NCI-H187 treated with DMSO at 0.1 percent for 48 hours (cell line): ENCODE measurements at regions not wholly inside any gene's neighbourhood (a gene's known extent, or its start where the extent isn't known, plus 50 kb on each side); places are given as distances from the start of the nearest gene placed in this dataset.
A peak's percentile ranks its signal among the peaks of the same experiment; 100 is the strongest.

Source experiments
- DNase-seq: peaks from one replicate; lab custom pipeline; 2025; lab: John Stamatoyannopoulos, UW

DNA sequence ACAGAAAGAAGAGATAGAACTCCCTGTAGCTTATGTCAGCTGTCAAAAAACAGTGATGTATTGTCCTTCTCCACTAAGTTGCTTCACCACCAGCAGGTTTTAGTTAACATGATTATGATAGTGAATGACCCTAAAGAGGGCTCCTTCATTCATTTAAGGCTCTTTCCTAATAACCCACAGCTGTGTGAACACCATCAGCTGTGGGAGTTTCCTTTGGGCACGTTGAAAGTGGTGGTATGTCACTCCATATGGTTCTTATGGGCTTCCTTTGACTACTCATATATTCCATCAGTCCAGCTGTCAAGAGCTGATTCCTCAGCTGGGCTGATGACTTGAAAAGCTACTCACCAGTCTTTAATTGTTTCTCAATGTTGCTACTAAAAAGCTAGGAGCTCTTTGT is 210.3 kb downstream of the UBE2E3 start:
- DNase-seq = no peak

DNA sequence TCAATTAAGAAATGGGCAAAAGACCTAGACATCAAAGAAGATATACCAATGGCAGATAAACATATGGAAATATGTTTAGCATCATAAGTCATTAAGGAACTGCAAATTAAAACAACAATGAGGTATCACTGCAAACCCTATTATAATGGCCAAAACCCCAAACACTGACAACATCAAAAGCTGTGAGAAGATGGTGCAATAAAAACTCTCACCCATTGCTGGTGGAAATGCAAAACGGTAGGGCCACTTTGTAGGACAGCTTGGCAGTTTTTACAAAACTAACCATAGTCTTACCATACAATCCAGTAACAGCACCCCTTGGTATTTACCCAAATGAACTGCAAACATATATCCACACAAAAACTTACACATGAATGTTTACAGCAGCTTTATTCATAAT is 213.1 kb downstream of the UBE2E3 start:
- no peak for DNase-seq

DNA sequence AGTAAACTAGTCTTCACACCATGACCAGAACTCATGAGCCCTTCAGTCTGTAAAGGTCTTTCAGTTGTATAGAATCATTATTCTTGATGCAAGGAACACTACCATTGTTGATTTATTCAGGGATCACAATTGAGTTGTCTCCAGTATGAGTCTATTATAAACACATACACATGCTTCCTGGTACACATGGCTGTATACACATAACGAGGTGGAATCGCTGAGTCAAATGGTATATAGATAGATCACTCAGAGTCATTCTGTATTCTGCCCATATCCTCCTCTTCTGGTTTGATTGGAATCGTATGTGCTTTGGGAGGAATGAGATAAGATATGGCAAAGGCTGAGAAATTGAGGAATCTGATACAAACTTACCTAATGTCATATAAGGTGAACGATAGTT is 216.0 kb downstream of the UBE2E3 start:
- DNase-seq = no peak

DNA sequence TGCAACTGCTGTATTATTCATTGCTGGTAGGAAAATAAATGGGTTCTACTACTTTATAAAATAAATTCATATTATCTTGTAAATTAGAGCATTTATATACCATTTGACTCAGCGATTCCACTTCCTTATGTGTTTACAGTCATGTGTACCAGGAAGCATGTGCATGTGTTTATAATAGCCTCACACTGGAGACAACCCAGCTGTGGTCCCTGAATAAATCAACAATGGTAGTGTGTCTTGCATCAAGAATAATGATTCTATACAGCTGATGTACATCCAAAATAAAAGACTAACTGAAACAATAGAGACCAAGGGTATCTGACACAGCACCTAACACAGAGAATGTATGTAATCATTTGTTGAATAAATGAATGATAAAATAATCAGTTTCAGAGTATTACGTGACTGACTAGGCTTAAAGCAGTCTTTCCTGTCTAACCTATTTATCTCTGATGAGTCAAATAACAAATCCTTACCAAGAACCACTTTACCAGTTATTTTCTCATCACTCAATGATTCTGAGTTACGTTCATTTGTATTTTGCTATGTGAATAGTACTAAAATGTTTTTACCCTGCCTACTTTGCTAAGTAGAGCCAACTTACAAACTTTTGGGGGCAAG is 216.8 kb downstream of the UBE2E3 start:
- DNase-seq = no peak

DNA sequence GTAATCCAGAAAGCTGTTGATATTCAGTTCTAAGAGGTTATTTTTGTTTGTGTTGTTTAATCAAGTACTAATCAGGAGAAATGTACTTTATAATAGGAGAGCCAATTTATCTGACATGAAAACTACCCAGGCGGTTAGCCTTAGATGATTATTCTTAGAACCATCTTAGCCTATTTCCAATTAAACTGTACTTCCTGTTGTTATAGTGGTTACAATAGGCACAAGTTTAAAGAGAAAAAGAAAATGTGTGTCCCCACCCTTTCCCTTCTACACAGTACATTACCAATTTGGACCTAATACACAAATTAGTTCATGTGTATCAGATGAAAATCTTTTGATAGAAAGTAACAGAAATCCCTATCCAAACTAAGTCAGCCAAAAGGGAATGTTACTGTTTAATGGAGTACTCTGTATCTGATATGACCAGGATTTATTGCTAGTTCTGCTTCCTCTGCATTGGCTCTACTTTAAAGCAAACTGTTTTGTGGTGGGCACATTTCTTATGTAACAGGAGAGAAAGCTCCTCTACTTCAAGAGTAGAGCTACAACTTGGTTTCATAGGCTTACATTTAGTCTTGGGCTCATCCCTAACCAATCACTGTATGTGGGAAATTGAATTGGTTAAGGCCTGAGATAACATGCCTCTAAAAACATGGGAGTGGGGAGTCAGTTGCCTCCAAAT is 217.9 kb downstream of the UBE2E3 start:
- DNase-seq = no peak

DNA sequence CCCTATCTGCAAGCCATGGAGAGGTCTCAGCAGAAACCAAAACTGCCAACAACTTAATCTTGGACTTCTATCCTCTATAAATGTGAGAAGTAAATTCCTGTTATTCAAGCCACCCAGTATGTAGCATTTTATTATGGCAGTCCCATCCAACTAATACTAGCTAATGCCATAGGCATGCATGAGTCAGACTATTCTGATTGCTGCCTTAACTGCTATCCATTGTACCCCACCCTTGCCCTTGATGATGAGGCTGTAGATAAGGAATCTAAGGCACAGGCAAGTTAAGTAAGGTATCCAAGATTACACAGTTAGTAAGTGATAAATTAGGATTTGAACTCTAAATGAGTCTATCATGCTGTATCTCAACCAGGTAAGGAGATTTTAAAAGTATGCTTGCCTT is 223.0 kb downstream of the UBE2E3 start:
- DNase-seq = no peak

DNA sequence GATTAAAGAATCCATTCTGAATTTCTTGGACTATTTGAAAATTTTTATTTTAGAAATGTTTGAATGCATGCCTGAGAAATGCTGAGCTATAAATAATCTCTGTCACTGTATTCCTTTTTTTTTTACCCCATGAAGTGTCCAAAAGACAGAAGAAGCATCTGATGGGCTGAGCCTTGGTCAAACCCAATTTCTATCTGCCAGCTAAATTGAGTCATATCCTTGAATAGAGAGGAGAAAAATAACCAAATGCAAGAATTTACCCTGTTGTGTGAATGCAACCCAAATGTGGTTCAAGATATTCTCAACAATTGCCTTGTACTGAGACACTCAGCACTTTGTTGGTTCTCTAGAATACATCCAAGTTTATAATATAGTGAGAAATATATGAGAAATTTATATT is 223.5 kb downstream of the UBE2E3 start:
- no peak for DNase-seq

DNA sequence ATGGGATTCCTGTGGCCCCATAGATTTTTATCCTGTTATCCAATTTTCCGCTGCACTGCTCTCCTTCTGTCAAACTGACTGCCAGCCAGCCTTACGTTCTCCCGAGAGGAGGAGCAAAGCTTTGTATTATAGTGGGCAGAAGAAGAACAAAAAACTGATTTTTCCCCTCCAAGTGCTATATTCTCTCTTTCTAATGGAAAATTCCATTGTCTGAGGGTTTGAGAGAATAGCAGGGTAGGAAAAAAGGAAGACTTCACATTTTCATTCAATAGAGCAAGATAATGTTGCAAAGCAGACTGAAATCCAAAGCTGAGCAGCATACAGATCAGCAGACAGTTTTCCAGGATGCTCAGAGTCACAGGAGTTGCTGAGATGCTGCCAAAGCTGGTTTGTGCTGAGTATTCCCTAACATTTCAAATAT is 238.0 kb downstream of the UBE2E3 start:
- no peak for DNase-seq

DNA sequence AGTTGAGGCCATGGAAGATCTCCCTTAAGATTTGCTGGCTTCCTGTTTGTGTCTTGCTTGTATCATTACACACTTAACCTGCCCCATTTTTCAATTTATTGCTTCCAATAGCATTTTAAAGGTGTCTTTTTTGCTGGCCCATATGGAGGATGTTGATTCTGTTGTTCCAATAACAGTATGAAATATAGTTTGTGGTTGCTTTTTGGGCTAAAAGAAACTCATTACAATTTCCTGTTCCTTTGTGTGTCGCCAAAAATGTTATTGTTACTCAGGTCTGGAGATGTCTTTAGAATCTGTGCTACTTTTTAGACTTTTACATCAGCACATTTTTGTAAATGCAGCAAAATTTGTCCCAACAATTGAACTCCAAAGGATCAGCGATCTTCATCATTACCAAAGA is 234.0 kb upstream of the ITGA4 start:
- DNase-seq = no peak

DNA sequence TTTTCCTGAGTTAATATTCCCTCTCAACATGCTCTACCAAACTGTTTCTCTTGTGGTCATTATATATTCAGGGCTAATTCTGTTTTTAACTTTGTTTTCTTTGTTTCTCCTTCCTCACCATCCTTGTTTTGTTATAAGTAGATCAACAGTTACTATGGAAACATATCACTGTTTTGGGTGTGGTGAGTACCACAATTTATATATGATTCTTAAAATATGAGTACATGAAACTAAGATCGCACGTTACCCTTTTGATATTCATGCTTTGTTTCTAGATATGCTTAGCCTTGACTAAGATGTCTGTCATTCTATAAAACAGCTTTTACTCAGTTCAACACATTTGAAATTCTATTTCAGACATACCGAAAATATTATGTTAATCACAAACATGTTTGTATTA is 232.3 kb upstream of the ITGA4 start:
- no peak for DNase-seq

DNA sequence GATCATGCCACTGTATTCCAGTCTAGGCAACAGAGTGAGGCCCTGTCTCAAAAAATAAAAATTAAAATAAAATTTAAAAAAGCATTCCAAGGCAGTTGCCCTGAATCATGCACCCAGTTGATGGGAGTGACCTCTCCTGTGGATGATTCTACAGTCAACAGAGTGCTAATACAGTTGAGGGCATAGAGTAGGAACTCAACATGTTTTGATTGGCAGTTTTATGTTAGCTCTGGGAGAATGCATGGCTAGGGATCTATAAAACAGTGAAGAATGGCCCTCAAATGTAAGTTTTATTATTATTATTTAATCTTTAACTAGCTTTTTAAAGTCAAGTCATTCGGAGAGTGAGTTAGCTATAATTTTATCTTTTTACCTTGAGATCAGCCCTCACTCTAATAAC is 228.5 kb upstream of the ITGA4 start:
- no peak for DNase-seq

DNA sequence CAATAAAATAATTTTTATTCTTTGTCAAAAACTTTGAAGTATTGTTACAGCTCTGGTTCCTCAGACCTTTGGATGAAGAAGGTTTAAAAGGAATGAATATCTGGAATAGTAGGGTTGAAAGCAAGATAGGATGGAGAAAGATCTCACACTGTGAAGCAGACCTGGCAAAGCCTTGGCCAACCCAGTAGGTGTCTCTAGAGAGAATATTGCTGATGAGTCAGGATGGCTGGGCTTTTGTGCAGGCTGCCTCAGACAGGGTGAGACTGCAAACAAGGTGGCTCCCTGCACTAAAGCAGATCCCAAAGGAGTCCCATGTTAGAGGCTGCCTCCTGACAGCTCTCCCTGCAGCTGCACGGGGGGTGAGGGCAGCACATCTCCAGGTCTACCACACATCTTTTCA is 226.0 kb upstream of the ITGA4 start:
- no peak for DNase-seq

DNA sequence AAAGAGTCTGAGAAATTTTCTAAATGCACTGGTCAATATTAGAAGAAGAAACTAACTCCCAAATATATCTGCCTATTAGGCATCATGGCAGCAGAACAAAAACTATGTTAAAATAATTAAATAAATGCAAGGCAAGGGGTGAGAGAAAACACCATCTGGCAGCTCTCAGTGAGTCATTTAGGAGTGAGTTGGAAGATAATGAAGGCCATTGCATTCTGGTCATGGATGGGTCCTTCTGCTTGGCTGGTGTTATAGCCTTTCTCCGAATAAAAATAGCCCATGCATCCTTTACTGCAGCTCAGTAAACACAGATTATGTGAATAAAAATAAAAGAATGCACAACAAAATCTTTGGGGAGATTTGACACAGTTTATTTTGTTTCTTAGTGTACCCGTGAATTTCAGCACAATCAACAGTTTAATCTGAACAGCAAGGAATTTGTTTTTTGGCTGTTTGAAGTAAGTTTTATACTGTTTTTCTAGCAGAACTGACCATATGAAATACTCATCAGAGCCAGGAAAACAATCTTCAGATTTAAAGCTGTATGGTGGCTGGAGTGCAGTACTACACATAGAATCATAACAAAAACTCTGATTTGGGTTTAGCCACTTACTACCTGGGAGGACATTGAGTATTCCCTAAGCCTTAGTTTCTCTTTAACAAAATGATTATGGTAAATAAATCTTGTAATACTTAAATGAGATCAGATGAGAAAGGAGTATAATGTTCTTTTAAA is 225.1 kb upstream of the ITGA4 start:
- no peak for DNase-seq

DNA sequence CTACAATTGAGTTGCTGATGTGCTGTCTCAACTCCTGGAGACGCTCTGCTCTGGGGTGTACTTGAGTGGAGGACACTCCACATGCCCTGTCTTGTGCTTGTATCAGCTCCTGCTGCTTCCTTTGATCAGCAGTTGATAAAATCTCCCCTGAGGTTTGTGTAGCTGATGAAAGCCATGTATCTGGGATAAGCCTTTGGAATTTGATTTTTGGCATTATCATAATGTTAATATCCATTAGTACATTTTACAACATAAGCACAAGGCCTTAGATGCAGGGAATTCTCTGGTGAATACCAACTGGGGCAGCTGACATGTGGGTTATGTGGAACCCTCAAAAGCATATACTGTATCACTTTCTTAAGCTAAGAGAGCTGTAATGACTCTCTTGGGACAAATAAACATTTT is 222.7 kb upstream of the ITGA4 start:
- peak; percentile 85 for DNase-seq

DNA sequence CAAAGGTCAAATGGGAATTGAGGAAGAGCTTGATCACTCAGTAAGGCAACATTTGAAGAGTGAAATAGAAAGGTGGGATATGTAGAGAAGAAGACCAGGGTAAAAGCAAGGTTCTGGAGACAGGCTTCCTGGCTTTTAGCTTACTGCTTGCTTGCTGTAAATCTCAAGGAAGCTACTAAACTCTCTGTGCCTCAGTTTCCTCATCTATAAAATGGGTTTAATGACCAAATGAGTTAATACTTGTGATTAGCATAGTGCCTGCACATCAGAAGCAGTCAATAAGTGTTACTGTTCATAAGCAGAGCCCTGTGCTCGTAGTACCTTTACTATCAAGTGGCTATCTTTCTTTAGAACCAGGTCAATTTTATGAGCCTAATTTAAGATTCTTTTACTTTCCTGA is 222.2 kb upstream of the ITGA4 start:
- no peak for DNase-seq

DNA sequence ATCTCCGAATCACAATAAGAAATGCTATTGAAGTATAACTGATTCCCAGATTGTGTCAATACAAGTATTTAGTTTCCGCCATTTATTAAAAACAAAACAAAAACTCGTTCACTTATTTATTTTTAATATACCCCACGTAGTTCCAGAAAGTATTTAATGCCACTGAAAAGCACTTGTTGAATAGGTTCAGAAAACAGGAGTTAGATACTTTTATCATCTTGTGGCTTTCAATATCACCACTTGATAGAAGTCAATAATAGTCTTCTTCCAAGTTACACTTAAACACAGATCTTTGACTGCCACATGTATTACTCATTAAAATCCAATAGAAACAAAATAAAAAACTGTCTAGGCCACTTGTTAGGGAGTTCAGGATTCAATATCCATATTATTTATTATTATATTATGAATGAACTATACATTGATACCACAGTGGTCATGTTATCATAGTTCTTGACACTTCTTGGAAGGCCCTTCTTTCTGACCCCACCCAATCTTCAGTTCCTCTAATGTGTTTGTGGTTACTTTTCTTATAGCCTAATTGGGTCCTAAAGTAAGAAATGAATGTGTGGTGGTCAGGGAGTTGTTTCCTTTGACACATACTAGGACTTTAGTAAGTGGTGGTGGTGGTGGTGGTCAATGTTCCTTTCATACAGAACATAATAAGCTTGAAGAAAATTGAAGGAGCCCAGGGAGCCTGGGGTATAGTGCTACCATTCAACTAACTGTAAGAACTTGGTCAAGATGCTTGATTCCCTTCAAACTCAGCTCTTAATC is 221.3 kb upstream of the ITGA4 start:
- no peak for DNase-seq

DNA sequence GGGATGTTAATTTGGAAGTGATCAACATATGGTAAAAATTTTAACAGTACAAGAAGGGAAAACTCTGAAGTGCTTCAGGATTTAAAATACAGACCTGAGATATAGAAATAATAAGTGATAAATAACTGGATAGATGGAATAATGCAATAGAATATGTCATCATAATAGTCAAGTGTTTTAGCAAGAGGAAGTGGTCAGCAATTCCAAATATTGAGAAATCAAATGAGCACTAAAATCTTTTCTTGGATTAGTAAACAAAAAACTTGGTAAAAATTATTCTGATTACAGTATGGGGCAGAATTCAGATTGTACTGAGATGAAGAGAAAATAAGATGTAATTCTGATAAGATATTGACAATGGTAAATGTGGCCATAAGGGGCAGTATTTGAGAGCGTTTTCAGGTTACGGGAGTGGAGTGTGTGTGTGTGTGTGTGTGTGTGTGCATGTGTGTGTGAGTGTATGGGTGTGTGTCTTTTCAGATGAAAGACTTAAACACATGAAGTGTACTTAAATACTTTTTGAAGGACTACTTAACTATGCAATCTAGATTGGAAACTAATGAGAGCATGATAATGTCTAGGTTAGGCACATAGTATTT is 217.9 kb upstream of the ITGA4 start:
- no peak for DNase-seq

DNA sequence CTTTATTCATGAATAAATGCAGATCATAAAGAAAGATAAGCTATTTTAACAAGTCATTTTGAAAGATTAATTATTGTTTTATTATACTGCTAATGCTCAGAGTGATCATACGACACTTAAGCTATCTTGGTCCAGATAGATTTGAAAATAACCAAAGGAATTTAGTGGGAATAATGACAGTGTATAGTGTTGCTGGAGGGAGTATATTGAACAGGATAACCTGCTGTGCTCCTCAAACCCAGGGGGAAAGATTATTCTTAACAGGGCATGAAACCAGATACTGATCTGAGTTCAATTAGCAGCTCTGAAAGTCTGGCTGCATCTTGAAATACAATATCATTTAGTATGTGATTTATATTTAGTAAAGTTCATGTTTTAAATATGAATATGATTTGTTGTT is 216.3 kb upstream of the ITGA4 start:
- DNase-seq = no peak

DNA sequence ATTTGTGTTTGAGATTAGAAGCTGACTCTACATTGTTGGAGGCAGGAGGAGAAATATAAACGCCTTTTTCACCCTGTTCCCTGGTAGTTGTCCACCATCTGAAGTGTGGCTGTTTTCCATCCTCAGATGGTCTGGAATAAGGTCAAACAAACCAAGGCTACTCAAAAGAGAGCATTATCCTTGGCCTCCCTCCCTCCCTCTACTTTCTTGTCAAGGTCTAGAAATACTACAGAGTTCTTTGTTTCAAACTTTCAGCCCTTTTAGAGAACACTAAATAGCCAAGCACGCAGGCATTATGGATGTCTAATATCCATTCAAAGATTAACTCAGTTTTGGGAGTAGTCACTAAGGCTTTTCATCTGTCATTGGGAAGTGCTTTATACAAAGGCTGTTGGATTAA is 215.8 kb upstream of the ITGA4 start:
- DNase-seq = no peak

DNA sequence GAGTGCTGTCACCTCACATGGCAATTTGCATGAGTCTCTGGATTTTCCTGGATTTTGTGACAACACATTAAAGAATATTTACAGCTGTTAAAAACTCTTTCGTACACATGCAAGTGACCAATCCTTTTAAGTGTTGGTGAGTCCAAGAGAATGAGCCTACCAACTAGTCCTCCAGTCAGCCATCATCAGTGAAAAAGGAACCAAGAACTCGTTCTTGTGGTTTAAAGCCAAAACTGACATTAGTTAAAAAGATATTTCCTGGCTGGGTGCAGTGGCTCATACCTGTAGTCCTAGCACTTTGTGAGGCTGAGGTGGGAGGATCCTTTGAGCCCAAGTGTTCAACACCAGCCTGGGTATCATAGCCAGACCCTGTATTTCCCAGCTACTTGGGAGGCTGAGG is 215.4 kb upstream of the ITGA4 start:
- DNase-seq = no peak

DNA sequence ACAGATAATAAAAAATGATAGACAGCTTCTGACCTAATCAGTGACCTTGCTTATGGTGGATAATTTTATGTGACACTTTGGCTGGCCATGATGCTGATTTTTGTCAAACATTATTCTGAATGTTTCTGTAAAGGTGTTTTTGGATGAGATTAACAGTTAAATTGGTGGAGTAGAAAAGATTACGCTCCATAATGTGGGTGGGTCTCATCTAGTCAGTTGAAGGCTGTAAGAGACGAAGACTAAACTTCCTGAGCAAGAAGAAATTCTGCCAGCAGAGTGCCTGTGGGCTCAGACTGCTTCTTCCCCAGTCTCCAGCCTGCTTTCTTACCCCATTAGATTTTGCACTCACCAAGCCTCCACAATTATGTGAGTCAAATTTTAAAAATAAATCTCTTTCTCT is 214.9 kb upstream of the ITGA4 start:
- no peak for DNase-seq

DNA sequence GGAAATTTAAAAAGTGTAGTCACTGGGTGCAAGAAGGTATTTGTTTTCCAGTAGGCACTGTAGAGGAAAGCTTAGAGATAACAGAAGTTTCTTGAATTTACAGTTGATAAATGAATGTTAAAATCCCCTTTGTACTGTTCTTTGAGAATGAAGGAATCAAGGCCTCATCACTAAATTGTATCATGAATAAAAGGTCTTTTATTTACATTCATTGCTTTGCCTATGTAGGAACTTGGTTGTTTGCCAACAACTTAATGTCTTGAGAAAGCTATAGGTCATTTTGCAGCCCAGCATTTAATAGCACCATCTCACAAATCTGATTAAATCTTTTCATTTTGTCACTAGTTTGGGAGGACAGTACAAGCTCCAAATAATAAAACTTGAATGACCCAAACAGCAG is 213.9 kb upstream of the ITGA4 start:
- no peak for DNase-seq
